AG09309 (cell line): ENCODE measurements at regions not wholly inside any gene's neighbourhood (a gene's known extent, or its start where the extent isn't known, plus 50 kb on each side); places are given as distances from the start of the nearest gene placed in this dataset.

Experiments
- DNase-seq: peaks from one replicate; pipeline ENCODE4 v3.0.0-alpha.2; 2010; ENCODE audit warnings: low read depth
- H3K4me3 ChIP-seq: 2 replicates; pipeline ENCODE4 v1.5.1; 2011; ENCODE audit warnings: mild to moderate bottlenecking, low read depth, low read length, moderate library complexity; ENCODE audit not compliant: control insufficient read depth
- CTCF ChIP-seq: IDR thresholded peaks from 2 replicates; pipeline ENCODE4 v1.5.1; 2011; ENCODE audit warnings: mild to moderate bottlenecking, low read depth, low read length, inconsistent platforms; ENCODE audit not compliant: insufficient read depth, control insufficient read depth; ENCODE audit errors: missing control alignments

DNA sequence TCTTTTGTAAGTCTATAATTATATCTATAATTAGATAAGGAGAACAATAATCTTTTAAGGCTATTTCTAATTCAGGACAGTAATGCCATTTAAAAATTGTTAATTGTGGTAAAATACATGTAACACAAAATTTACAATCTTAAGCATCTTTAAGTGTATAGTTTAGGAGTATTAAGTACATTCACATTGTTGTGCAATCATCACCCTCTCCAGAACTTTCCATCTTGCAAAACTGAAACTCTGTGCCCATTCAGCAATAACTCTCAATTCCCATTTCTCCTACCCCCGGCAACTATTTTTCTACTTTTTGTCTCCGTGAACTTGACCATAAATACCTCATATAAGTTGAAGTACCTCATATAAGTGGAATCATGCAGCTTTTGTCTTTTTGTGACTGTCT is 93.9 kb upstream of the KCNA3 start:
- no peak overlapping the region for H3K4me3 ChIP-seq
- no peak for DNase-seq
- TF ChIP-seq CTCF: no peak

DNA sequence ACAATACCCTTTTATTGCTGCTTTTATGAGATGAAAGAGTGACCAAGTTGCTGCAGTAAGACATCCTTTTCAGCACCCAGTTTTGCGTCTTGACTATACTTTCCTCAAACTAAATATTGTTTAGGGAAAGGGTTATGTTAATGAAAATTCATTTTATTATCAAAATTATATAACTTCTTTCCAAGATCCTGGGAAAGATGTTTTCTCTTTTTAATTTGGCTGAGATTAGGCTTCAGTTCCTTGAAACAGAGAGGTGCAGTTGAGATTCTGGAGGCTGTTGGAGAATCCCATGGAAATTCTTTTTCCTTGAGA is 91.6 kb upstream of the KCNA3 start:
- no peak overlapping the region for H3K4me3 ChIP-seq
- no peak for TF ChIP-seq CTCF
- DNase-seq: no peak

DNA sequence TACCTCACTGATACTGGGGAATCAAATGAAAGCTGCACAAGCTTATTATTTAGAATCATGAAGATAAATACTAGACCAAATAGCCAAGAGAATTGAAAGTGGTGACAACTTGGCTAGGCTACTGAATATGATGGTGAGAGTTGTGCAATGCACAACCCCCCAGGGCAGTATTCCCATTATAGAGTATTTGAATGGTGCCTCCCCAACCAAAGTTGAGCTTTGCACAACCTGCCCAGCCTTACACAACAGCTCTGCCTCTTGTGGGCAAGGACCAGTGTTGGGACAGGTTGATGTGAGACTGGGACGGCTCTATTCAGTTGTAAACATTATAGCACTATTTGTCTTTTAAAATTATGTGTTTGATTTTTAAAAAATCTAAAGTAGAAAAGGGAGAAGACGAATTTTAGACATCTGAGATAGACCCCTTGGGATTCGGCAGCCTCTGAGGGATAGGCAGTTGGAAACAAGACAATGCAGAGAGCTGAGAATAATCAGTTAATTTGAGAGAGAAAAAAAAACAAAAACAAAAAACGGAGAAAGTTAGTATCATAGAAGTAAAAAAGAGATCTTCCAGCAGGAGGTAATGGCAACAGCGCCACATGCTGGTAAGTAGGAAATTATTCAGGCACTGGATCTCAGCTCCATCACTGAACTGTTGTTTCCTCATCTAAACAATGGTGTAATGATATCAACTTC is 91.0 kb upstream of the KCNA3 start:
- DNase-seq: peak; percentile 17
- H3K4me3 ChIP-seq: no peak overlapping the region
- TF ChIP-seq CTCF: peak; percentile 78

- H3K4me3 ChIP-seq: no peak overlapping the region
- no peak for TF ChIP-seq CTCF
- no peak for DNase-seq
These were observed 88.4 kb upstream of the KCNA3 start for GRCh38 chr1:110763149-110763548.

DNA sequence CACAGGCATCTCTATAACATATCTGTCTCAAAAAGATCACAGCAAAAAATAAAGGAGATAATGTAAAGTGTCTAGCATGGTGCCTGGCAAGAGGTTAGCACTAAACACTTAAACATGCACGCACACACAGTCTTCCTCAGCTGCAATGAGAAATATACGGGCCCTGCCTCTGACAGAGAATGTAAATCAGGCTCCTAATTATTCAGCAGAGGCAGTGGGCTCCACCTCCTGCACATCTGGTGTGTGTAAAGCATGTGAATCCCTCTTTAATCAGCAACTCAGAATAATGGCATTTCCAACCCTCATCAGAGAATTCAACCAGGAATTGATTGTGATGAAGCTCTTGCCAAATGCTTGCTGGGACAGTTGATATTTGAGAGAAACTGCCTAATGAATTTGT is 85.6 kb upstream of the KCNA3 start:
- H3K4me3 ChIP-seq: no peak overlapping the region
- no peak for DNase-seq
- no peak for TF ChIP-seq CTCF

- no peak for TF ChIP-seq CTCF
- no peak overlapping the region for H3K4me3 ChIP-seq
- DNase-seq: no peak
These were observed 81.8 kb upstream of the KCNA3 start for GRCh38 chr1:110756506-110756905.
